ENCODE measurements at regions not wholly inside any gene's neighbourhood (a gene's known extent, or its start where the extent isn't known, plus 50 kb on each side); places are given as distances from the start of the nearest gene placed in this dataset.

DNA sequence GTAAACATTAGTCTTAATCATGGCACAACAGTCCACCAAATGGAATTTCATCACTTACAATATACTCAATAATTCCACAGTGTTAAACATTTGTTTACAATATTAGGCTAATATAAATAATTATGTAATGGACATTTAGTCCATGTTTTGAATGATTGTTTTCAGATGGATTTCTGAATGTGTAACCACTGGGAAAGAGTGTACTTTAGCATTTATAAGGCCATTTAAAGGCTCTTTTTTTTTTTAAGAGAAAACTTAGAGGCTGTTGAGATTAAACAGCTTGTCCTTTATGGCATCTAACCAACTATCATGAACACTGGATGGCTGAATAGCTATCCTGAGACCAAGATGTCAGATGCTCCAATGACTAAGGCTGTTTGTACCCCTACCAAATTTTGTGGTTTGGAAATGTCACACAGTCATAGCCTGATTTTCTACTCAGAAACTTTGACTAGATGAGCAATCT is 248.3 kb upstream of the GLI3 start:
- DNase-seq (ENCODE audit: extremely low read depth, low read depth) = no peak
- TF ChIP-seq, protein P1, sequence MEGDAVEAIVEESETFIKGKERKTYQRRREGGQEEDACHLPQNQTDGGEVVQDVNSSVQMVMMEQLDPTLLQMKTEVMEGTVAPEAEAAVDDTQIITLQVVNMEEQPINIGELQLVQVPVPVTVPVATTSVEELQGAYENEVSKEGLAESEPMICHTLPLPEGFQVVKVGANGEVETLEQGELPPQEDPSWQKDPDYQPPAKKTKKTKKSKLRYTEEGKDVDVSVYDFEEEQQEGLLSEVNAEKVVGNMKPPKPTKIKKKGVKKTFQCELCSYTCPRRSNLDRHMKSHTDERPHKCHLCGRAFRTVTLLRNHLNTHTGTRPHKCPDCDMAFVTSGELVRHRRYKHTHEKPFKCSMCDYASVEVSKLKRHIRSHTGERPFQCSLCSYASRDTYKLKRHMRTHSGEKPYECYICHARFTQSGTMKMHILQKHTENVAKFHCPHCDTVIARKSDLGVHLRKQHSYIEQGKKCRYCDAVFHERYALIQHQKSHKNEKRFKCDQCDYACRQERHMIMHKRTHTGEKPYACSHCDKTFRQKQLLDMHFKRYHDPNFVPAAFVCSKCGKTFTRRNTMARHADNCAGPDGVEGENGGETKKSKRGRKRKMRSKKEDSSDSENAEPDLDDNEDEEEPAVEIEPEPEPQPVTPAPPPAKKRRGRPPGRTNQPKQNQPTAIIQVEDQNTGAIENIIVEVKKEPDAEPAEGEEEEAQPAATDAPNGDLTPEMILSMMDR (IDR thresholded peaks at IDR 0.05; ENCODE audit: low read depth, low read length, missing control alignments) = no peak
- no peak overlapping the region for H3K4me3 ChIP-seq (replicated peaks; ENCODE audit: low read depth, low read length)

DNA sequence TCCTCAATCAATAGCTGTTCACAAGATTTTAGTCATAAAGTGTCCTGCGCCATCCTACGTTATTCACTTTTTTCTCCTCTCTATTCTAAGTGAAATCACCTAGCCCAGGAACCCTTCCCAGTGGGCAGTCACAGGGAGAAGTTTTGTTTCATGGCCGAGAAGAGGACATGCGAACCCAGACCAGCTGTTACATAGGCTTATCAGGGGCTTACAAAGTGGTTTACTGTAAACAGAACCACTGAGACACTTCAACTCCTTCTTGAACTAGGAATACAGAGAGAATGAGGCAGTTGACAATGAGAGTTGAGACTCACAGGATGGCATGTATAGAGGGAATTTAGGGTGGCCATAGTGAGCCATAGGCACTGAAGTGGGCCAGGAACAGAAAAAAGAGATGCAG is 246.9 kb upstream of the GLI3 start:
- no peak for DNase-seq (ENCODE audit: extremely low read depth, low read depth)
- TF ChIP-seq, protein P1 (IDR thresholded peaks at IDR 0.05; ENCODE audit: low read depth, low read length, missing control alignments) = no peak
- no peak overlapping the region for H3K4me3 ChIP-seq (replicated peaks; ENCODE audit: low read depth, low read length)

DNA sequence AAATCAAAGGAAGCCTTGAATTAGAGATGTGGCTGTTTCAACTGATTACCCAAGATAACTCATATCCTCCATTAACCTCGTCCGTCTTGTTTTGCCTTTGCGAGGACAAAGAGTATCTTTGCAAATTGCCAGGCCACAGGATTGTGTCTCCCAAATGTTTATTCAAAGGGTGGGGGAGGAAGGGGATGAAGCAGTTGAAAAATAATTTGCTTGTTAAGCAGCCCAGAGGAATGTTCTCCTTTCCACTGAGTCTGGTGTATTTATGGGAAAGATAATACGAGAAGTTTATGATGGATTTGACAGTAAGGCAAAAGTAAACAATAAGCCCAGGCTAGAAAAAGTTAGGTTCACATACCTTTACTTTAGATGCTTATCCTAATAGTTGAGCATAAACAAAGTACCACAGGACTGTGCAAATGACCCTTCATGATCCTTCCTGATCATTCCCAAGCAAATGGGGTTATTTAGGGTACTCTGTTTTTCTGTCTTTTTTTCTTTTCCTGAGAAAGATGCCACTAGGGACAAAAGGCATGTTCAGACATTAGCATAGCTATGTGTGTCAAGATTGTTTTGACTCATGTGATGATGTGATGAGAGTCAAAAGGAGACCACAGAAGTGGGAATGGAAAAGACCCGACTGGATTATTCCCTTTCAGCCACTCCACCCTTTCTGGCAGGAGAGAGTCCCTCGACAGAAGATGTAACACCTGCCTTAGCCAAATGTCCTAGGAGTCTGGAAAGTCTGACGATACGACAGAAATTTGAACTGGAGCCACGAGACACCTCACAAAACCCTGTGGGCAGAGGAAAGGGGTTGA is 243.0 kb upstream of the GLI3 start:
- H3K4me3 ChIP-seq (replicated peaks; ENCODE audit: low read depth, low read length) = no peak overlapping the region
- TF ChIP-seq, protein P1 (IDR thresholded peaks at IDR 0.05; ENCODE audit: low read depth, low read length, missing control alignments) = no peak
- DNase-seq (ENCODE audit: extremely low read depth, low read depth) = no peak

DNA sequence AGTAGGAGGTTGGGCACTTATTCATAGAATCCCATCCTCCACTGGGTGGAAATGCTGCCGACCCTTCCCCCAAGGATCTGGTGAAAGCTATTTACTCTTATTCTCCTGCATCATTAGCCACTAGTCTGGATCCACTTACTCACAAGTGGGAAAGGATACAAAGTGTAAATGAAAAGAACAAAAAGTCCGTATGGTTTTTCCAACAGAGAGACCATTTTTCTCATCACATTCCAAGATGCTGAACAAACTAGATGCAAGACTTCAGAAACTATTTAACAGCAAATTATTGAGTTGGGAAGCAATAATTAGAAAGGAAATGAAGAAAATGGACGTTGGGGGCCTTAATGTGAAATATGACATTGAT is 242.4 kb upstream of the GLI3 start:
- DNase-seq (ENCODE audit: extremely low read depth, low read depth) = no peak
- no peak overlapping the region for H3K4me3 ChIP-seq (replicated peaks; ENCODE audit: low read depth, low read length)
- TF ChIP-seq, protein P1 (IDR thresholded peaks at IDR 0.05; ENCODE audit: low read depth, low read length, missing control alignments) = no peak

DNA sequence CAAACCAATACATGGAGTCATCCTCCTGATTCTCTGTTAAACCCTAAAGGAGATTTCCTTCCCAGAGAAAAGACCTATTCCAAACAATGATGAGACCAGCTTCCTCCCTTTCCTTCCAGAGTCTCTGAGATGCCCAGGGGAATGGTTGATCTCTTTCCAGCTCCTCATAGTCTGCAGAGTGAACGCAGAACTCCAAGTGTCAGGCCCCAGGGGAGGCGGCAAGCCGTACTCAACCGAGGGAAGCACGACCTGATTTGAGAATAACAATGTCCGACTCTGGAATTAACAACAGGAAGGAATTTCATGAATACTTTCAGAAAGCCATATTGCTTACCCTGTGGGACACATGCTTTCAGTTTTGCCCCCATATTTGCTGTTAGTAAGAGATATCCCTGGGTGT is 241.7 kb upstream of the GLI3 start:
- no peak overlapping the region for H3K4me3 ChIP-seq (replicated peaks; ENCODE audit: low read depth, low read length)
- TF ChIP-seq, protein P1 (IDR thresholded peaks at IDR 0.05; ENCODE audit: low read depth, low read length, missing control alignments) = no peak
- no peak for DNase-seq (ENCODE audit: extremely low read depth, low read depth)

DNA sequence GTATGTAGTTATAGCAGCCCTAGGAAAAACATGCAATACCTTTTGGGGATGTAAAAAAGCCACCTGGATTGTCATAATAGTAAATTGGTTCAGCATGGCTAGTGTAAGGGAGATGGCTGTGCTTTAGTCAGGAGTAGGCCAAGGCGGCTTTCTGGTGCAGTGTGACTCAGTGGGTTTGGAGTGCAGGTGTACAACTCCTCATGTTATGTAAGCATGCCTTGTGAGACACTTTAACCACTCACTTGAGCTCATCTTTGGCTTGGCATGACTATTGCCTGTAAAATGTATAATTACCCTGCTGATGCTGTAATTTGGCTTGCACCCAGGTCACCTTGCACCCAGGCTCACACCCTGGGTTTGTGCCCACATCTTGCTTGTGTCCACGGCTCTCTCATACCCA is 239.2 kb upstream of the GLI3 start:
- no peak for DNase-seq (ENCODE audit: extremely low read depth, low read depth)
- H3K4me3 ChIP-seq (replicated peaks; ENCODE audit: low read depth, low read length) = no peak overlapping the region
- TF ChIP-seq, protein P1 (IDR thresholded peaks at IDR 0.05; ENCODE audit: low read depth, low read length, missing control alignments) = no peak
